Fibroblast of lung (primary cell): ENCODE measurements at regions not wholly inside any gene's neighbourhood (a gene's known extent, or its start where the extent isn't known, plus 50 kb on each side); places are given as distances from the start of the nearest gene placed in this dataset.

Source experiments
- DNase-seq, 2 donors: peaks; one replicate each; pipeline versions ENCODE4 v3.0.0 to v3.0.0-alpha.2; 2010; ENCODE audit warnings: low read depth in 2 of 2
- H2AFZ ChIP-seq: 2 replicates; pipeline ENCODE4 v1.5.1; 2012; ENCODE audit warnings: low read length, control low read depth, inconsistent platforms
- H3K27ac ChIP-seq: 2 replicates; pipeline ENCODE4 v1.5.1; 2011; ENCODE audit warnings: low read length, control low read depth; ENCODE audit not compliant: insufficient read depth
- H3K27me3 ChIP-seq: 2 replicates; pipeline ENCODE4 v1.5.1; 2011; ENCODE audit warnings: mild to moderate bottlenecking, low read length; ENCODE audit not compliant: control insufficient read depth, insufficient read depth
- H3K36me3 ChIP-seq: 2 replicates; pipeline ENCODE4 v1.5.1; 2011; ENCODE audit warnings: low read length; ENCODE audit not compliant: control insufficient read depth, insufficient read depth
- H3K4me1 ChIP-seq: 2 replicates; pipeline ENCODE4 v1.5.1; 2011; ENCODE audit warnings: low read length; ENCODE audit not compliant: control insufficient read depth, insufficient read depth; ENCODE audit errors: extremely low read depth
- H3K4me2 ChIP-seq: 2 replicates; pipeline ENCODE4 v1.5.1; 2011; ENCODE audit warnings: low read length, control low read depth; ENCODE audit not compliant: insufficient read depth; ENCODE audit errors: extremely low read depth
- H3K4me3 ChIP-seq, 4 experiments: fragments of 200-600 bp in 1 of 4; sonication (generic) in 1 of 4; replicated peaks in 1 of 4; 2 replicates each; pipeline ENCODE4 v1.5.1; 2011 to 2016; ENCODE audit warnings: low read length in 4 of 4, low read depth in 3 of 4, mild to moderate bottlenecking in 3 of 4, control low read depth in 2 of 4, inconsistent platforms in 1 of 4, mixed read lengths in 1 of 4; ENCODE audit not compliant: insufficient read depth in 1 of 4; ENCODE audit errors: control extremely low read depth in 1 of 4
- H3K79me2 ChIP-seq: 2 replicates; pipeline ENCODE4 v1.5.1; 2012; ENCODE audit warnings: mild to moderate bottlenecking, low read length, inconsistent platforms; ENCODE audit not compliant: control insufficient read depth, insufficient read depth
- H3K9ac ChIP-seq: 2 replicates; pipeline ENCODE4 v1.5.1; 2011; ENCODE audit warnings: mild to moderate bottlenecking, low read length, control low read depth; ENCODE audit not compliant: insufficient read depth
- H3K9me3 ChIP-seq: 2 replicates; pipeline ENCODE4 v1.5.1; 2012; ENCODE audit warnings: low read depth, low read length; ENCODE audit not compliant: control insufficient read depth, insufficient read depth
- H4K20me1 ChIP-seq: 2 replicates; pipeline ENCODE4 v1.5.1; 2011; ENCODE audit warnings: low read length; ENCODE audit not compliant: control insufficient read depth, insufficient read depth; ENCODE audit errors: extremely low read depth
- EZH2 ChIP-seq: IDR thresholded peaks from 2 replicates; pipeline ENCODE4 v1.5.1; 2012; ENCODE audit warnings: low read length, control low read depth, mild to moderate bottlenecking; ENCODE audit errors: missing control alignments
- TF ChIP-seq, protein P1 (sequence below), 2 donors: IDR thresholded peaks in 1 of 2; conservative IDR thresholded peaks in 1 of 2; 1 replicate in 1 of 2; 2 replicates in 1 of 2; pipeline ENCODE4 v1.5.1; 2011 to 2012; ENCODE audit warnings: low read length in 2 of 2, control low read depth in 1 of 2, inconsistent platforms in 1 of 2, low read depth in 1 of 2, mild to moderate bottlenecking in 1 of 2

DNA sequence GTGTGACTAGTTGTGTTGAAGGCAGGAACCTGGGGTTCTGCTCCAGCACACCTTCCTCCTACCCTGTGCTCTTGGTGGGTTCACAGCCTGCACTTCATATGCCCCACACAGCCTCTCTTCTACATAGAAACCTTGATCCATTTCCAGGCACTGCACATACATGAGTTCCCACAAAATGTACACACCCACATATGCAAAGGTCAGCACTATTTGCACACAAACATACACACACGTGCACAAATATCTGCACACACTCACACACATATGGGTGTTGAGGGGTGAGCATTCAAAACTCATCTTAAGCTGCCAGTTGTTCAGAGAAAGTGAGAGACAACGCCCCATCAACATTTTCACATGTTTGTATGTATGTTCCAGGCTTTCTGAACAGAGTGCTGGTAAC lies 201.0 kb downstream of the BARX2 start:
- H4K20me1 ChIP-seq: no peaks in the 10 kb centered on the region
- no peak overlapping the region for H3K9ac ChIP-seq
- H3K79me2 ChIP-seq: no peaks in the 10 kb centered on the region
- no peaks in the 10 kb centered on the region for H3K36me3 ChIP-seq
- DNase-seq: no peak
- no peak overlapping the region for H2AFZ ChIP-seq
- H3K4me2 ChIP-seq: no peak overlapping the region
- H3K9me3 ChIP-seq: no peaks in the 10 kb centered on the region
- H3K4me3 ChIP-seq: no peak overlapping the region
- no peaks in the 10 kb centered on the region for H3K27me3 ChIP-seq
- H3K27ac ChIP-seq: no peak overlapping the region
- no peaks in the 10 kb centered on the region for H3K4me1 ChIP-seq
- TF ChIP-seq EZH2: no peak
- TF ChIP-seq, protein P1, sequence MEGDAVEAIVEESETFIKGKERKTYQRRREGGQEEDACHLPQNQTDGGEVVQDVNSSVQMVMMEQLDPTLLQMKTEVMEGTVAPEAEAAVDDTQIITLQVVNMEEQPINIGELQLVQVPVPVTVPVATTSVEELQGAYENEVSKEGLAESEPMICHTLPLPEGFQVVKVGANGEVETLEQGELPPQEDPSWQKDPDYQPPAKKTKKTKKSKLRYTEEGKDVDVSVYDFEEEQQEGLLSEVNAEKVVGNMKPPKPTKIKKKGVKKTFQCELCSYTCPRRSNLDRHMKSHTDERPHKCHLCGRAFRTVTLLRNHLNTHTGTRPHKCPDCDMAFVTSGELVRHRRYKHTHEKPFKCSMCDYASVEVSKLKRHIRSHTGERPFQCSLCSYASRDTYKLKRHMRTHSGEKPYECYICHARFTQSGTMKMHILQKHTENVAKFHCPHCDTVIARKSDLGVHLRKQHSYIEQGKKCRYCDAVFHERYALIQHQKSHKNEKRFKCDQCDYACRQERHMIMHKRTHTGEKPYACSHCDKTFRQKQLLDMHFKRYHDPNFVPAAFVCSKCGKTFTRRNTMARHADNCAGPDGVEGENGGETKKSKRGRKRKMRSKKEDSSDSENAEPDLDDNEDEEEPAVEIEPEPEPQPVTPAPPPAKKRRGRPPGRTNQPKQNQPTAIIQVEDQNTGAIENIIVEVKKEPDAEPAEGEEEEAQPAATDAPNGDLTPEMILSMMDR (conservative IDR thresholded peaks at IDR 0.05 in 1 of 2, IDR thresholded peaks at IDR 0.05 in 1 of 2; ENCODE audit: low read depth in 1 of 2, low read length in 2 of 2): no peak

DNA sequence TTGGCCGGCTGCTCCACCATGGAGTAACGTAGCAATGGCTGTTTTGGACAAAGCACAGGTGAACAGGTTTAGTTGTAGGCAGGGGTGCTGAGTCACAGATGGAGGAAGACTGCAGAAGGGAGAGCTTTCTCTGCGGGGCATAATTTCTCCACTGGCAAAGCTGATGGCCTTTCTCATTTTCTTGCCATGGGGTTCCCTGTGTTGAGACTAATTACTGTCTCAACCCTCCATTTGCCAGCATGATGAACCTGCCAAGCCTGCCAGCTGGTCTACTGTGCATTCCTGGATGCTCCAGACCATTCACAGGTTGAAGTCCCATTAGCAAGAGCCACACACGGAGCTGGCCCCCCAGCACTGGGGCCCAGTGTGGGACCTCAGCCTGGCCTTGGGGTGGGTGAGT lies 202.4 kb downstream of the BARX2 start:
- Histone ChIP-seq H3K4me1 (no peaks in the 10 kb centered on the region), H3K79me2 (no peaks in the 10 kb centered on the region), H3K9ac (no peak overlapping the region), H3K4me3 (no peak overlapping the region), H3K27me3 (no peaks in the 10 kb centered on the region), H4K20me1 (no peaks in the 10 kb centered on the region), H3K27ac (no peak overlapping the region), H3K9me3 (no peaks in the 10 kb centered on the region), H2AFZ (no peak overlapping the region), H3K36me3 (no peaks in the 10 kb centered on the region), H3K4me2 (no peak overlapping the region)
- TF ChIP-seq, protein P1 (conservative IDR thresholded peaks at IDR 0.05 in 1 of 2, IDR thresholded peaks at IDR 0.05 in 1 of 2; ENCODE audit: low read depth in 1 of 2, low read length in 2 of 2): no peak
- TF ChIP-seq EZH2: no peak
- DNase-seq: no peak

DNA sequence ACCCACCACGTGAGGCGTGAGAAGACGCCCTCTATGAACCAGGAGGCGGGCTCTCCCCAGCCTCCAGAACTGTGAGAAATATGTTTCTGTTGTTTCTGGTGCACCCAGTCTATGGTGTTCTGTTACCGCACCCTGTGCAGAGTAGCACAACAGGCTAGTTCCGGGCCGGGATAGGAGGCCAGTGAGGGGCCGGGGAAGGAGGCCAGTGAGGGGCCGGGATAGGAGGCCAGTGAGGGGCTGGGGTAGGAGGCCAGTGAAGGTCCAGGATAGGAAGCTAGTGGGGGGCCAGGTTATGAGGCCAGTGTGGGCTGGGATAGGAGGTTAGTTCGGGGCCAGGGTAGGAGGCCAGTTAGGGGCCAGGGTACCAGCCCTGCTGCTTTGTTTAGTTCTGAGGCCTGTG lies 204.6 kb downstream of the BARX2 start:
- Histone ChIP-seq H3K4me1 (no peaks in the 10 kb centered on the region), H3K4me2 (no peak overlapping the region), H3K4me3 (no peak overlapping the region), H2AFZ (no peak overlapping the region), H3K36me3 (no peaks in the 10 kb centered on the region), H4K20me1 (no peaks in the 10 kb centered on the region), H3K79me2 (no peaks in the 10 kb centered on the region), H3K27ac (no peak overlapping the region), H3K9ac (no peak overlapping the region), H3K9me3 (no peaks in the 10 kb centered on the region), H3K27me3 (no peaks in the 10 kb centered on the region)
- no peak for TF ChIP-seq EZH2
- TF ChIP-seq, protein P1 (conservative IDR thresholded peaks at IDR 0.05 in 1 of 2, IDR thresholded peaks at IDR 0.05 in 1 of 2; ENCODE audit: low read depth in 1 of 2, low read length in 2 of 2): no peak
- no peak for DNase-seq
